Lower leg skin (tissue), 4 donors: ENCODE measurements at regions not wholly inside any gene's neighbourhood (a gene's known extent, or its start where the extent isn't known, plus 50 kb on each side); places are given as distances from the start of the nearest gene placed in this dataset.
A peak's percentile ranks its signal among the peaks of the same experiment; 100 is the strongest.

Source experiments
- DNase-seq, 2 donors: peaks; one replicate each; pipeline ENCODE4 v3.0.0-alpha.2; 2019; ENCODE audit warnings: low spot score in 2 of 2
- H3K4me3 ChIP-seq: fragments of 200-600 bp; sonication (generic); 2 replicates; pipeline ENCODE4 v1.5.1; 2017; ENCODE audit warnings: mild to moderate bottlenecking, low read depth; ENCODE audit not compliant: poor library complexity, severe bottlenecking
- CTCF ChIP-seq, 3 donors: fragments of 450-650 bp; IDR thresholded peaks; one replicate each; pipeline ENCODE4 v1.5.1; 2016; ENCODE audit warnings: antibody characterized with exemption in 3 of 3, mild to moderate bottlenecking in 3 of 3, moderate library complexity in 2 of 3
- POLR2A ChIP-seq, 2 donors: fragments of 450-650 bp; IDR thresholded peaks; one replicate each; pipeline ENCODE4 v1.6.1; 2016 to 2017; ENCODE audit warnings: antibody characterized with exemption in 2 of 2, mild to moderate bottlenecking in 1 of 2, moderate library complexity in 1 of 2
- WGBS, 2 donors: methylation state at CpG; one replicate each; pipeline ENCODE4 v1.1.5; 2018; 5-methylcytosine and 5-hydroxymethylcytosine counted together
- intact Hi-C: fragments of 100-400 bp; cut with DNase I; formaldehyde crosslinking; loops from one replicate; pipeline ENCODE4 v1.15.0; 2023; ENCODE audit warnings: low total_unique reads

- DNase-seq = no peak
- no peak for TF ChIP-seq POLR2A (IDR thresholded peaks at IDR 0.05)
- TF ChIP-seq CTCF (IDR thresholded peaks at IDR 0.05) = no peak
- intact Hi-C loops = no loop called here
- no peak overlapping the region for H3K4me3 ChIP-seq
- WGBS, 2 donors = 0% methylated on average over 1 of the region's 1 CpG
Observed at GRCh38 chr17:34499576-34499975, 79.8 kb upstream of the TMEM132E start.

GRCh38 chr17:34493917-34494316 is 85.5 kb upstream of the TMEM132E start:
- TF ChIP-seq POLR2A (IDR thresholded peaks at IDR 0.05) (no peak), CTCF (IDR thresholded peaks at IDR 0.05) (no peak)
- WGBS, 2 donors = 60 to 78% methylated on average over 3 of the region's 3 CpGs
- H3K4me3 ChIP-seq = no peak overlapping the region
- peak in 1 of 2 donors; percentile 31 for DNase-seq
- intact Hi-C loops = no loop called here

- peak in 1 of 2 donors; percentile 34 for DNase-seq
- TF ChIP-seq CTCF (IDR thresholded peaks at IDR 0.05) (no peak), POLR2A (IDR thresholded peaks at IDR 0.05) (no peak)
- H3K4me3 ChIP-seq = no peak overlapping the region
- WGBS, 2 donors = 13 to 16% methylated on average over 8 to 12 of the region's 12 CpGs
- intact Hi-C loops = no loop called here
Observed at GRCh38 chr17:34487626-34488025, 91.8 kb upstream of the TMEM132E start.

- DNase-seq = peak in 1 of 2 donors; percentile 60
- TF ChIP-seq CTCF (IDR thresholded peaks at IDR 0.05) = no peak
- TF ChIP-seq POLR2A (IDR thresholded peaks at IDR 0.05) = no peak
- no peak overlapping the region for H3K4me3 ChIP-seq
- intact Hi-C loops = no loop called here
- 65 to 67% methylated on average over 8 of the region's 8 CpGs for WGBS, 2 donors
Observed at GRCh38 chr17:34486761-34487160, 92.6 kb upstream of the TMEM132E start.

- no peak overlapping the region for H3K4me3 ChIP-seq
- intact Hi-C loops = no loop called here
- peak in 1 of 2 donors; percentile 18 for DNase-seq
- no peak for TF ChIP-seq POLR2A (IDR thresholded peaks at IDR 0.05)
- no peak for TF ChIP-seq CTCF (IDR thresholded peaks at IDR 0.05)
- 54 to 72% methylated on average over 7 of the region's 7 CpGs for WGBS, 2 donors
Observed at GRCh38 chr17:34485999-34486398, 93.4 kb upstream of the TMEM132E start.

GRCh38 chr17:34484193-34484733 is 95.1 kb upstream of the TMEM132E start:
- intact Hi-C loops = no loop called here
- TF ChIP-seq POLR2A (IDR thresholded peaks at IDR 0.05) (no peak), CTCF (IDR thresholded peaks at IDR 0.05) (no peak)
- H3K4me3 ChIP-seq = no peak overlapping the region
- 56 to 61% methylated on average over 8 of the region's 8 CpGs for WGBS, 2 donors
- peak in 1 of 2 donors; percentile 57 for DNase-seq
